ENCODE measurements at regions not wholly inside any gene's neighbourhood (a gene's known extent, or its start where the extent isn't known, plus 50 kb on each side); places are given as distances from the start of the nearest gene placed in this dataset.

DNA sequence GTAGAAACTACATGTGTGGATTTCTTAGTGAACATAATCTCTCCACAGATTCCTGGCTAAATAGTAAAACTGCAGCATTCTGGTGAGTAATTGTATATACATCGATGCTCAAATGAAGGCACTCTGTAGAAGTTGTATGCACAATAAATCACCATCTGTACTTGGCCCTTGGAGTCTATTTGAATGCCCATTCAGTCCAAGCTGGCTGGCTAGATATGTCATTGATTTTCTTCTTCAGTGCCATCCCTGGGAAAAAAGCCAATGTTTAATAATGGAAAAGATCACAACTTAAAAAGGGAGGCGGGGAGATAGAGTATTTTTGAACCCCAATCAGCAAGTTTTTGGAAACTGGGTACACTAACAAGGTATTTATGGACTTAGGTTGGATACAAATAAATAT, 381.0 kb upstream of the TEX13C start:
- Histone ChIP-seq H3K27ac (ENCODE audit: low read depth, low read length) (no peak overlapping the region), H2AFZ (ENCODE audit: low read depth, low read length, poor library complexity, severe bottlenecking) (no peak overlapping the region), H3K9me3 (ENCODE audit: control insufficient read depth in 1 of 2, insufficient read depth in 1 of 2, low read depth in 1 of 2, low read length in 2 of 2) (no peaks in the 10 kb centered on the region), H3K9ac (ENCODE audit: low read length) (no peak overlapping the region), H3K9me2 (ENCODE audit: insufficient read depth) (no peaks in the 10 kb centered on the region), H3K4me3 (replicated peaks in 1 of 2; ENCODE audit: low read depth in 1 of 2, low read length in 2 of 2) (no peak overlapping the region), H3K79me2 (ENCODE audit: insufficient read depth, low read length) (no peaks in the 10 kb centered on the region), H3K27me3 (ENCODE audit: insufficient read depth, low read length) (no peaks in the 10 kb centered on the region), H4K20me1 (ENCODE audit: insufficient read depth) (no peaks in the 10 kb centered on the region), H3K4me1 (ENCODE audit: control insufficient read depth in 1 of 2, insufficient read depth in 2 of 2, low read length in 2 of 2) (no peaks in the 10 kb centered on the region), H3K4me2 (ENCODE audit: low read length) (no peak overlapping the region), H3K36me3 (ENCODE audit: control insufficient read depth in 1 of 2, insufficient read depth in 2 of 2, low read length in 2 of 2) (no peaks in the 10 kb centered on the region)
- ChIA-PET RAD21 (ENCODE audit: low non-redundant PET in 1 of 2, low total read pairs in 2 of 2, uncharacterized antibody in 2 of 2, unreplicated experiment in 2 of 2) (no interaction called here), POLR2A (no interaction called here), CTCF (no interaction called here)
- DNase-seq (ENCODE audit: low read depth, low spot score) (no peak), ATAC-seq (no peak)
- no TSS peak for BruUV-seq (replicated peaks)
- intact Hi-C loops (cut with micrococcal nuclease): no loop called here
- no peak for TF ChIP-seq EZH2phosphoT487 (IDR thresholded peaks at IDR 0.05; ENCODE audit: borderline replicate concordance)
- TF ChIP-seq ZFX (IDR thresholded peaks at IDR 0.05): no peak
- TF ChIP-seq, protein P1, sequence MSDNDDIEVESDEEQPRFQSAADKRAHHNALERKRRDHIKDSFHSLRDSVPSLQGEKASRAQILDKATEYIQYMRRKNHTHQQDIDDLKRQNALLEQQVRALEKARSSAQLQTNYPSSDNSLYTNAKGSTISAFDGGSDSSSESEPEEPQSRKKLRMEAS (IDR thresholded peaks at IDR 0.05): no peak
- TF ChIP-seq, protein P2, sequence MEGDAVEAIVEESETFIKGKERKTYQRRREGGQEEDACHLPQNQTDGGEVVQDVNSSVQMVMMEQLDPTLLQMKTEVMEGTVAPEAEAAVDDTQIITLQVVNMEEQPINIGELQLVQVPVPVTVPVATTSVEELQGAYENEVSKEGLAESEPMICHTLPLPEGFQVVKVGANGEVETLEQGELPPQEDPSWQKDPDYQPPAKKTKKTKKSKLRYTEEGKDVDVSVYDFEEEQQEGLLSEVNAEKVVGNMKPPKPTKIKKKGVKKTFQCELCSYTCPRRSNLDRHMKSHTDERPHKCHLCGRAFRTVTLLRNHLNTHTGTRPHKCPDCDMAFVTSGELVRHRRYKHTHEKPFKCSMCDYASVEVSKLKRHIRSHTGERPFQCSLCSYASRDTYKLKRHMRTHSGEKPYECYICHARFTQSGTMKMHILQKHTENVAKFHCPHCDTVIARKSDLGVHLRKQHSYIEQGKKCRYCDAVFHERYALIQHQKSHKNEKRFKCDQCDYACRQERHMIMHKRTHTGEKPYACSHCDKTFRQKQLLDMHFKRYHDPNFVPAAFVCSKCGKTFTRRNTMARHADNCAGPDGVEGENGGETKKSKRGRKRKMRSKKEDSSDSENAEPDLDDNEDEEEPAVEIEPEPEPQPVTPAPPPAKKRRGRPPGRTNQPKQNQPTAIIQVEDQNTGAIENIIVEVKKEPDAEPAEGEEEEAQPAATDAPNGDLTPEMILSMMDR (IDR thresholded peaks at IDR 0.05 in 2 of 3, conservative IDR thresholded peaks at IDR 0.05 in 1 of 3; ENCODE audit: borderline replicate concordance in 1 of 3, insufficient read depth in 1 of 3, low read depth in 2 of 3, low read length in 2 of 3): no peak

DNA sequence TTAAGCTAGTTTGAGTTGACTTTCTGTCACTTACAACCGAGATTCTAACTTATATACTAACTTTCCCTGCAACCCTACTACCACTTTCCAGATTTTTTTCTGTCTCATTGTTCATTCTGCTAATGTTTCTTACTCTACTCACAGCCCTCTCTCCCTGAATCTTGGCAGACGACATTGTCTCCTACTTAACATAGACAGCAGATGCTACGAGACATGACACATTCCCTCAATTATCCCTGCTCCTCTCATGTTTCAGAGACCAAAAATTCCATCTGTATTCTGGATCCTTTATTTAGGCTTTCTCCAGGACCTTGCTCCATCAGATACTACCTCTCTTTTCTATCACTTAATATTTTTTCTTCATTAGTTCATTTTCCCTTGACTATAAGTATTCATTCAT, 379.1 kb upstream of the TEX13C start:
- RAD21 ChIA-PET (ENCODE audit: low non-redundant PET in 1 of 2, low total read pairs in 2 of 2, uncharacterized antibody in 2 of 2, unreplicated experiment in 2 of 2): no interaction called here
- TF ChIP-seq, protein P3, sequence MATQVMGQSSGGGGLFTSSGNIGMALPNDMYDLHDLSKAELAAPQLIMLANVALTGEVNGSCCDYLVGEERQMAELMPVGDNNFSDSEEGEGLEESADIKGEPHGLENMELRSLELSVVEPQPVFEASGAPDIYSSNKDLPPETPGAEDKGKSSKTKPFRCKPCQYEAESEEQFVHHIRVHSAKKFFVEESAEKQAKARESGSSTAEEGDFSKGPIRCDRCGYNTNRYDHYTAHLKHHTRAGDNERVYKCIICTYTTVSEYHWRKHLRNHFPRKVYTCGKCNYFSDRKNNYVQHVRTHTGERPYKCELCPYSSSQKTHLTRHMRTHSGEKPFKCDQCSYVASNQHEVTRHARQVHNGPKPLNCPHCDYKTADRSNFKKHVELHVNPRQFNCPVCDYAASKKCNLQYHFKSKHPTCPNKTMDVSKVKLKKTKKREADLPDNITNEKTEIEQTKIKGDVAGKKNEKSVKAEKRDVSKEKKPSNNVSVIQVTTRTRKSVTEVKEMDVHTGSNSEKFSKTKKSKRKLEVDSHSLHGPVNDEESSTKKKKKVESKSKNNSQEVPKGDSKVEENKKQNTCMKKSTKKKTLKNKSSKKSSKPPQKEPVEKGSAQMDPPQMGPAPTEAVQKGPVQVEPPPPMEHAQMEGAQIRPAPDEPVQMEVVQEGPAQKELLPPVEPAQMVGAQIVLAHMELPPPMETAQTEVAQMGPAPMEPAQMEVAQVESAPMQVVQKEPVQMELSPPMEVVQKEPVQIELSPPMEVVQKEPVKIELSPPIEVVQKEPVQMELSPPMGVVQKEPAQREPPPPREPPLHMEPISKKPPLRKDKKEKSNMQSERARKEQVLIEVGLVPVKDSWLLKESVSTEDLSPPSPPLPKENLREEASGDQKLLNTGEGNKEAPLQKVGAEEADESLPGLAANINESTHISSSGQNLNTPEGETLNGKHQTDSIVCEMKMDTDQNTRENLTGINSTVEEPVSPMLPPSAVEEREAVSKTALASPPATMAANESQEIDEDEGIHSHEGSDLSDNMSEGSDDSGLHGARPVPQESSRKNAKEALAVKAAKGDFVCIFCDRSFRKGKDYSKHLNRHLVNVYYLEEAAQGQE (IDR thresholded peaks at IDR 0.05; ENCODE audit: low read depth): no peak
- TF ChIP-seq JUND (IDR thresholded peaks at IDR 0.05): no peak
- no peak for TF ChIP-seq ZFX (IDR thresholded peaks at IDR 0.05)
- TF ChIP-seq YY1 (IDR thresholded peaks at IDR 0.05; ENCODE audit: extremely low read depth, insufficient replicate concordance, low read depth, low read length): no peak
- no peak for TF ChIP-seq SRF (IDR thresholded peaks at IDR 0.05; ENCODE audit: low read depth)
- TF ChIP-seq EZH2 (IDR thresholded peaks at IDR 0.05): no peak
- TF ChIP-seq CEBPB (IDR thresholded peaks at IDR 0.05; ENCODE audit: low read depth): no peak
- TF ChIP-seq, protein P1 (IDR thresholded peaks at IDR 0.05): no peak
- no peak overlapping the region for H3K9ac ChIP-seq (ENCODE audit: low read length)

More for the DNA sequence above, 379.1 kb upstream of the TEX13C start:
- BruUV-seq (replicated peaks): no TSS peak
- Histone ChIP-seq H3K9me2 (ENCODE audit: insufficient read depth) (no peaks in the 10 kb centered on the region), H3K4me1 (ENCODE audit: control insufficient read depth in 1 of 2, insufficient read depth in 2 of 2, low read length in 2 of 2) (no peaks in the 10 kb centered on the region), H3K9me3 (ENCODE audit: control insufficient read depth in 1 of 2, insufficient read depth in 1 of 2, low read depth in 1 of 2, low read length in 2 of 2) (no peaks in the 10 kb centered on the region), H3K36me3 (ENCODE audit: control insufficient read depth in 1 of 2, insufficient read depth in 2 of 2, low read length in 2 of 2) (no peaks in the 10 kb centered on the region), H4K20me1 (ENCODE audit: insufficient read depth) (no peaks in the 10 kb centered on the region), H2AFZ (ENCODE audit: low read depth, low read length, poor library complexity, severe bottlenecking) (no peak overlapping the region), H3K79me2 (ENCODE audit: insufficient read depth, low read length) (no peaks in the 10 kb centered on the region), H3K4me3 (replicated peaks in 1 of 2; ENCODE audit: low read depth in 1 of 2, low read length in 2 of 2) (no peak overlapping the region), H3K27me3 (ENCODE audit: insufficient read depth, low read length) (no peaks in the 10 kb centered on the region), H3K27ac (ENCODE audit: low read depth, low read length) (no peak overlapping the region), H3K4me2 (ENCODE audit: low read length) (no peak overlapping the region)
- CTCF ChIA-PET: no interaction called here
- POLR2A ChIA-PET: no interaction called here
- intact Hi-C loops (cut with micrococcal nuclease): no loop called here
- DNase-seq (ENCODE audit: low read depth, low spot score) (no peak), ATAC-seq (no peak)

All from HCT116 (cell line).